ENCODE measurements at regions not wholly inside any gene's neighbourhood (a gene's known extent, or its start where the extent isn't known, plus 50 kb on each side); places are given as distances from the start of the nearest gene placed in this dataset.

- TF ChIP-seq, protein P1, sequence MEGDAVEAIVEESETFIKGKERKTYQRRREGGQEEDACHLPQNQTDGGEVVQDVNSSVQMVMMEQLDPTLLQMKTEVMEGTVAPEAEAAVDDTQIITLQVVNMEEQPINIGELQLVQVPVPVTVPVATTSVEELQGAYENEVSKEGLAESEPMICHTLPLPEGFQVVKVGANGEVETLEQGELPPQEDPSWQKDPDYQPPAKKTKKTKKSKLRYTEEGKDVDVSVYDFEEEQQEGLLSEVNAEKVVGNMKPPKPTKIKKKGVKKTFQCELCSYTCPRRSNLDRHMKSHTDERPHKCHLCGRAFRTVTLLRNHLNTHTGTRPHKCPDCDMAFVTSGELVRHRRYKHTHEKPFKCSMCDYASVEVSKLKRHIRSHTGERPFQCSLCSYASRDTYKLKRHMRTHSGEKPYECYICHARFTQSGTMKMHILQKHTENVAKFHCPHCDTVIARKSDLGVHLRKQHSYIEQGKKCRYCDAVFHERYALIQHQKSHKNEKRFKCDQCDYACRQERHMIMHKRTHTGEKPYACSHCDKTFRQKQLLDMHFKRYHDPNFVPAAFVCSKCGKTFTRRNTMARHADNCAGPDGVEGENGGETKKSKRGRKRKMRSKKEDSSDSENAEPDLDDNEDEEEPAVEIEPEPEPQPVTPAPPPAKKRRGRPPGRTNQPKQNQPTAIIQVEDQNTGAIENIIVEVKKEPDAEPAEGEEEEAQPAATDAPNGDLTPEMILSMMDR (IDR thresholded peaks at IDR 0.05; ENCODE audit: control extremely low read depth, extremely low read depth, low read depth, missing control alignments): no peak
- CTCF ChIA-PET: interaction anchor here (1.0 kb wide), 1 partner anchor 12 kb away, joined by 4 read pairs; no protein-coding TSS in a partner anchor
- POLR2A ChIA-PET: no interaction called here
- DNase-seq (ENCODE audit: extremely low spot score): no peak
Measured at GRCh38 chr11:28726432-28726831, 618.2 kb downstream of the METTL15 start.

DNA sequence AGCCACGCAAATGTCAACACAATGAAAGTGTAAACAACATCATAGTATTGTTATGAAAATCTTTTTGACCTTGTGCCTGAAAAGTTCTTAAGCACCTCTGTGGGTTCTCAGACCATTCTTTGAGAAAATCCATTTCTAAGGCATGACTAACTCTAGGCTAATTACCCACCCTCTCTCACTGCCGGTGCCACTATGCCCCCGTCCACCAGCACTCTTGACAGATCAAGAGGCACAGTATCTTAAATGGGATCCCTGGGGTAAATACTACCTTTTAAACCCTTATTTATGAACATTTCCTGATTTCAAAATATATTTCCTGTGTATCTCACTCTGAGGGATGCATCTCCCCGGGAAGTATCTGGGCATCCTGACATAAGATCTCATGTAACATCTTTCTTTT, 607.5 kb downstream of the METTL15 start:
- TF ChIP-seq, protein P1 (IDR thresholded peaks at IDR 0.05; ENCODE audit: control extremely low read depth, extremely low read depth, low read depth, missing control alignments): no peak
- ChIA-PET POLR2A (no interaction called here), CTCF (interaction anchor here (1.2 kb wide), 1 partner anchor 27 kb away, joined by 4 read pairs; no protein-coding TSS in a partner anchor)

GRCh38 chr11:28713850-28714249, 605.7 kb downstream of the METTL15 start:
- ChIA-PET POLR2A (no interaction called here), CTCF (interaction anchor here (1.0 kb wide), 1 partner anchor 1015 kb away, joined by 3 read pairs; no protein-coding TSS in a partner anchor)
- DNase-seq (ENCODE audit: extremely low spot score): no peak
- TF ChIP-seq, protein P1 (IDR thresholded peaks at IDR 0.05; ENCODE audit: control extremely low read depth, extremely low read depth, low read depth, missing control alignments): no peak

More for the DNA sequence above, 607.5 kb downstream of the METTL15 start:
- DNase-seq (ENCODE audit: extremely low spot score): no peak

GRCh38 chr11:28708075-28708474, 599.9 kb downstream of the METTL15 start:
- ChIA-PET CTCF (interaction anchor here (3.0 kb wide), 1 partner anchor 9 kb away, joined by 23 read pairs; no protein-coding TSS in a partner anchor), POLR2A (no interaction called here)
- no peak for DNase-seq (ENCODE audit: extremely low spot score)
- TF ChIP-seq, protein P1 (IDR thresholded peaks at IDR 0.05; ENCODE audit: control extremely low read depth, extremely low read depth, low read depth, missing control alignments): no peak

DNA sequence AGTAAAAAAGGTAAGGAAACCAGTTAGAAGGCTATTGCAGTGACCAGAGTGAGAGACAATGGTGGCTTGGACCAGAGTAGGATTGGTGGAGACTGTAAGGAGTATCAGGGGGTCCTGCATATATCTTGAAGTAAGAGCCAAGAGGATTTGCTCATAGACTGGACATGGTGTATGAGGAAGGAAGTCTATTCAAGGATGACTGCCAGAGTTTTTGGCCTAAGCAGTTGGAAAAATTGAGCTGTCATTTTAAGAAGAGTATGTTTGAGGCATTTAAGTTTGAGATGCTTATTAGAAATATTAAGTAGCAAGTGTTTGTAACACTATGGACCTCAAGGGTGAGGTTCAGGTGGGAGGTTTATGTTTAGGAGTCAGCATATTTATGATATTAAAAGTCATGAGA, 596.6 kb downstream of the METTL15 start:
- TF ChIP-seq, protein P1 (IDR thresholded peaks at IDR 0.05; ENCODE audit: control extremely low read depth, extremely low read depth, low read depth, missing control alignments): no peak
- no peak for DNase-seq (ENCODE audit: extremely low spot score)
- ChIA-PET POLR2A (no interaction called here), CTCF (no interaction called here)

GRCh38 chr11:28703371-28703770, 595.2 kb downstream of the METTL15 start:
- CTCF ChIA-PET: no interaction called here
- POLR2A ChIA-PET: no interaction called here
- TF ChIP-seq, protein P1 (IDR thresholded peaks at IDR 0.05; ENCODE audit: control extremely low read depth, extremely low read depth, low read depth, missing control alignments): no peak
- no peak for DNase-seq (ENCODE audit: extremely low spot score)

DNA sequence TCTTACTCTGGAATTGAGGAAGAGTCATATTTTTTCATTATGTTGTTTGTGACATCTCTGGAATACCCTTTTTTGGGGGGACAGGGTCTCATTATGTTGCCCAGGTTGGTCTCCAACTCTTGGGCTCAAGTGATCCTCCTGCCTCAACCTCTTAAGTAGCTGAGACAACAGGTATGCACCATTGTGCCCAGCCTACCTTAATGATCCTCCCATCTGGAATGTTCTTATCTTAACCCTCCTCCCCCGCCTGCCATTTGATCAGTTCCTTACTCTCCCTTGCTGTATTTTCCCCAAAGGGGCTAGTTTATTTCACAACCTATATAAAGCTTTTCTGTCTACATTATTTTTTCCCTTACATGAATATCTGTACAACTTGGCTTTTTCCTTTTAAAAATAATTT, 594.7 kb downstream of the METTL15 start:
- ChIA-PET CTCF (no interaction called here), POLR2A (no interaction called here)

More for the DNA sequence above, 594.7 kb downstream of the METTL15 start:
- no peak for DNase-seq (ENCODE audit: extremely low spot score)
- TF ChIP-seq, protein P1 (IDR thresholded peaks at IDR 0.05; ENCODE audit: control extremely low read depth, extremely low read depth, low read depth, missing control alignments): no peak

Measured in GM10248 (cell line).